ENCODE measurements at regions not wholly inside any gene's neighbourhood (a gene's known extent, or its start where the extent isn't known, plus 50 kb on each side); places are given as distances from the start of the nearest gene placed in this dataset.
"Not testable (repeated sequence)": the region's sequence is repeated elsewhere in the genome, so short reads cannot be mapped to it uniquely, and the experiment has no call there.

DNA sequence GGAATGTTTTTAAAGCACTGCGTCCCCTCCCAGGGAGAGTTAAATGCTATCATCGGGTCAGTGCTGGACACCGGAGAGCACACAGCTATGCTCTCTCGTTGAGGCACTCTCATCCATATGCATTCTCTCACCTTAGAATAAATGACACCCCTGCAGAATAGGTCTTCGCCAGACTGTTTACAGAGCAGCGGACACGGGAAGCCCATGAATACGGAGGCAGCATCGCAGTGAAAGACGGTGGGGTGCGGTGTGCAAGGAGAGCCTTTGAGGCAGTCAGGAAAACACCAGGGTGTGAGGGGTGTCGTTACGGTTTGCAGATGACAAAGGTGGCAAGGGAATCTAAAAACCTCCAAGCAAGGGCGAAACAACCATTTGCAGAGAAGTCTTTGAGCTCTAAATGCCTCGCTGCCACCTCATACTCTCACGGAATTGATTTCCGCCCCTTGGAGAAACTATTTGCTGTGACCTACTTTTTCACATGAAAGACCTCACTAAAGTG is 169.2 kb upstream of the FHL2 start:
- no peak for DNase-seq

DNA sequence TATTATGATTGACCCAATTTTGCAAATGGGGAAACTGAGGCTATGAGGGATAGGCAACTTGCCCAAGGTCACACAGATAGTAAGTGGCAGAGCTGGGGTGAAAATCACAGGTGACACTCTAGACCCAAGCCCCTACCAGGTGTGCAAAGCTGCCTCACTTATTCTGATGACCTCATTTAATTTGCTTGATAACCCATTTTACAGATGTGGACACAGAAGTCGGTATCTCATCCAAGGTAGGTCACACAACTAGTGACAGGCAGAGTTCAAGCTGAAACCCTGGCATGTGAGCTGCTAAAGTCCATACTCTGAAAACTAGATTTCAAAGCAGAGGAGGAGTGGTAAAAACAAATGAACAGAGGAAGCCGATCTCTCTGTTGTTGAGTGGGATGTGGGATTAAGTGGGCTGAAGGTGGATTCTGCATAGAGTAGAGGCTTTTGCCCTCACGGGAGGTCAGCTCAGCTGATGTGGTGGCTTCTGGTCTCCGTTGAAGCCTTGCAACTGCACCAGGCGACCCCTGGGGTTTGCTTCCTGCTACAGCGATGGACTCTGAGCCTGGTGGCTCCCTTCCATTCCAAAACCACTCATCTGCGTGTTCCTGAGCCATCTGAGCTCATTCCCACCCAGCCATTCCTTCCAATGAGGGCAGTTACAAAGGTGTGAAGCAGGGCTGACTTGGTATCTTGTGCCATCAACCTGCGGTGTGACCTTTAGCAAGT is 164.3 kb upstream of the FHL2 start:
- DNase-seq = no peak

- no peak for DNase-seq
Measured at GRCh38 chr2:105561401-105561800, 162.6 kb upstream of the FHL2 start.

GRCh38 chr2:105560157-105560556 is 161.3 kb upstream of the FHL2 start:
- DNase-seq = no peak

DNA sequence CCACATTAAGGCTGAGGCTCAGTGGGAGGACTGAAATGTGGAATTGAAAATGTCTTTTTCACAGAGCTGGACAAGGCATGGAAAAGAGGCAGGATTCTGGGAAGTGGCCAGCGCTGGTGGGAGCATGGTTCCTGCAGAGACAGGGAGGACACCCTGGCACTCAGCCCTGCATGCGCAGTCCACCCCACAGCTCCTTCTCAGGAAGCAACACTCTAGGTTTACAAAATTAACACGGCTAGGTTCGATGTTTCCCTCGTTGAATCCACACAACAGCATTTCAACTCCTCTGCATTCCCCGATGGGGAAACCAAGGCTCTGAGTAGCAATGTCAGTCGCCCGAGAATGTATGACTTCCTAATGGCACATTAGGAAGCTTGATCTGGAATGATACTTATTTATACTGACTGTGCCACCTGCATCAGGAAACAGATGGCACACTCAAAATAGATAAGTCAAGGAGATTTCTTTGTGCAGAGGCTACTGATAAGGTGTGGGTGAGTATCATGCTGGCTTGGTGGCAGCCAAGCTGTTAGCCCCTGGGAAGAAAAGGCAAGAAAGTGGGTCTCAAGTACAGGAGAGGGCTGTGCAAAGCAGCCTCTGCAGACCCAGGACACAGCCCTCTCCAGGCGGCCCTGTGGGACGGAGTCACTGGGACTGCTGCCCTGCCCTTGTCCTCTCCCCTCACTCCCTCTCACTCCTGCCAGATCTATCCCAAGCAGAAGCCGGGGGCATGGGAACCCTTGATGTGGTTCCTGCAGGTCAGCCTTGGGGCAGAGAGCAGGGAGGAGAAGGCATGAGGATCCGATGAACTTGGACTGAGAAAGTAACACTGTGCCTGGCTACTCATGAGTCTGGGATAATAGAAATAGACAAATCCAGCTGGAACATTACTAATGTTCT is 158.4 kb upstream of the FHL2 start:
- DNase-seq = no peak

DNA sequence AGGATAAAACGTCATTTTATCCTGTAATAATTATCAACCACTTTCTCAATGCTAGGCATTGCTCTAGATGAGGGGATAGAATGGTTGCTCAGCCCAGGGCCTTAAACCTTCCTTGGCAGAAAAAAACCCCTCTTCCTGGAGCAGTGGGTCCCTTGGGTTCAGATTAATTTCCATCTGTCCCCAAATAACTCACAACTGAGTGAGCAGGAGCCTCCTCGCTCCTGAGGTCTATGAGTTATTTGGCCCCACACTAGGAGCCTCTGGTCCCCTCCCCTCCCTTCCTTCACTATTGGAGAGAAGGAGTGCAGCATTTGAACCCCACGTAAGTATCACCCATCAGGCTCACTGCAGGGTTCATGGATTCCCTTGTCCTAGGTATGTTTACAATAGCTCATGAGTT is 157.5 kb upstream of the FHL2 start:
- no peak for DNase-seq

- no peak for DNase-seq
Measured at GRCh38 chr2:105554235-105554634, 155.4 kb upstream of the FHL2 start.

DNA sequence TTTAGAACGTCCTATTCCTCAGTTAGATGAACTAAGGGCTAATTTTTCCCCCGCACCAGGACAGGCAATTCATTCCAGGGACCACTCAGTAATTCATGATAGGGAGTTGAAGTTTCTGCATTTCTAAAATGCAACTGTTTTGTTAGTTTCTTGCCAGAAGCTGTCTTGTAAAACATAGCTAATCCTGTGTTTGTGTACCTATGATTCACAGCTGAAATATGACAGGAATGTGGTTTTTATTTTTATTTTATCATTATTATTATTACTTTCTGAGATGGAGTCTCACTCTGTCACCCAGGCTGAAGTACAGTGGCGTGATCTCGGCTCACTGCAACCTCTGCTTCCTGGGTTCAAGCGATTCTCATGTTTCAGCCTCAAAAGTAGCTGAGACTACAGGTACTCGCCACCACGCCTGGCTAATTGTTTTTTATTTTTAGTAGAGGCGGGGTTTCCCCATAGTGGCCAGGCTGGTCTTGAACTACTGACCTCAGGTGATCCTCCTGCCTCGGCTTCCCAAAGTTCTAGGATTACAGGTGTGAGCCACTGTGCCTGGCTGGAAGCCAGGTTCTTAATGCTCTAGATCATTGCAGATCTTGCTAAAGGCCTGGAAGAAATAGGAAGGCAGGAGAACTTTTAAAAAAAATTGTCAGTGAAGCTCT is 154.8 kb upstream of the FHL2 start:
- DNase-seq = no peak

DNA sequence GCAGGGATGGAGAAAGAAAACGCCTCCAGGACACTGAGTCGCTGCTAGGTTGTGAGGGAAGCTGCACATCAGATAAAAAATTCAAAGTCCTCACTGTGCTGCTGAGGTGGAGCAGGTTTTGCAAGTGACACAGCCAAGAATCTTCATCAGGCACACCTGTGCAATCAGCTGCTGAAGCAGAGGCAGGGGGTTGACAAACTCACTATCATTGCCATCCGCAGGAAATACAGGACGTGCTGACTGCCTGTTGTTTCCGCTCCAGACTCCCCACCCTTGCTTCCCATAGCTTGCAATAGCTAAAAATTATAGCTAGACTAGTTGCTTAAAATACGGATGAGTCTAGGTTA is 147.8 kb upstream of the FHL2 start:
- no peak for DNase-seq

DNA sequence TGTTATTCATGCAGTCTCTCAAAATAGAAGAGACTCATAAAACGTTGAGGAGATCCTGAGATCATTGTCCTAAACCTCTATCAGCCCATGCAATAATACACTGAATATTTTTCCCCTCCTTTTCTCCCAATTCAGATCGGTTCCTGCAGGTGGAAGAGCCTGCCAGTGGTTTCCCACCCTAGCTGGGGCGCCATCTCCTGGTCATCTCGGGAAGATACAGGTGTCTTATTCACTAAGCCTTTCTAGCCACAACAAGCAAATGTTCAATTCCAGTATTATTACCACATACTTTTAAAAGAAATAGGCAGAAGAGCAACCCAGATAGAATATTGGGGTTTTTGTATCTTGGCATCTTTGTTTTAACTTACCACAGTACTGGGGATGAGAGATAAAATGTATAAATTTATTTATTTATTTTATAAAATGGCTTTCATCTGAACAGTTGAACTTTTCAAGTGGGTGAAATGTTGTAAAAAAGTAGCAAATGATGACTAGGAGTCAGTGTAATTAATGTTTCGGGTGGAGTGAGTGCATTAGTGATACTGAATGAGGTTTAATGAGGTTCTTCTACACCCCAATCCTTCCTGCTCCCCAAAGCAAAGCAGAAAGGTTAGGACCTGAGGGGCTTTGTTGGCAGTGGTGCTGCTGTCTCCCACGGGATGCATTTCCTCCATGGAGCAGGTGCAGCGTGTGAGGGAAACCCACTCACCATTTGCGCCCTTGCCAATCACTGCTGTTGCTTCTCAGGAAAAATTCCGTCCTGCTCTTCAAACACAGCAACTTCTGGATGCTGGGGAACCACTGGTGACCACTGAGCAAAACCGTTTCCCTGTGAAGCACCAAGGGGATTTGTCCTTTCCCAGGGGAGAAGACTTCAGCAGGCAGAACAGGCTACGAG is 147.1 kb upstream of the FHL2 start:
- peak; percentile 63 for DNase-seq

DNA sequence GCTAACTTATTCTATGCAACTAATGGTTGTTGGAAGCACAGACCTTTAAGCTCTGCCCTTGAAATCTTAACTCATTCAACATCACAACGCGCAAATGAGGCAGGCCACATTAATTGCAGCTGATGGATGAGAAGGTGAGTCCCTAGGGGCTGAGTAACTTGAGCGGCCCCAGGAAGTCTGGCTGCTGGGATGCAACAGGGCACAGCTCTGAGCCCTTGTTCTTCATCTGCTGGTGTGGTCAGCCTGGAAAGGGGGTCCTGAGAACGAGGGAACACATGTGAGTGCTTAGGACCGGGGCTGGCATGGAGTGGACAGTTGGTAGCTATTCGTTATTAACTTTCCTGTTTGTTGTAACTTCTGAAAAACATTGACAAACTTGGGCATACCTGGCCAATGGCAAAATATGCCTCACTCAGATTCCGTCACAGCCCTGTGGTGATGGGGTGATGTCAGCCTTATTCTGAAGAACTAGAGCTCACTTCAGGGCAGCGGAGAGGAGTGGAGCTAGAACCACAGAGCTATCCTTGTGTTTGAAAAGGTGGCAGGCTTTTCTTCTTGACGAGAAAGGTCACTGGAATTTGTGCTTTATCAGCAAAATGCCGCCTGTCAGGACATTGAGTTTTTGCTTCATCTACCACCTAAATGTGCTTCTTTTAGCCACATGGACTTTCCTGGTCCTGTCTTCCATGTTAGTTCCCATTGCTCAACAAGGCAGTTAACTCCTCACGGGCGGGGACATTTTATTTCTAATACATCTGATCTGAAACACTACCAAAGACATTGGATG is 145.9 kb upstream of the FHL2 start:
- no peak for DNase-seq

DNA sequence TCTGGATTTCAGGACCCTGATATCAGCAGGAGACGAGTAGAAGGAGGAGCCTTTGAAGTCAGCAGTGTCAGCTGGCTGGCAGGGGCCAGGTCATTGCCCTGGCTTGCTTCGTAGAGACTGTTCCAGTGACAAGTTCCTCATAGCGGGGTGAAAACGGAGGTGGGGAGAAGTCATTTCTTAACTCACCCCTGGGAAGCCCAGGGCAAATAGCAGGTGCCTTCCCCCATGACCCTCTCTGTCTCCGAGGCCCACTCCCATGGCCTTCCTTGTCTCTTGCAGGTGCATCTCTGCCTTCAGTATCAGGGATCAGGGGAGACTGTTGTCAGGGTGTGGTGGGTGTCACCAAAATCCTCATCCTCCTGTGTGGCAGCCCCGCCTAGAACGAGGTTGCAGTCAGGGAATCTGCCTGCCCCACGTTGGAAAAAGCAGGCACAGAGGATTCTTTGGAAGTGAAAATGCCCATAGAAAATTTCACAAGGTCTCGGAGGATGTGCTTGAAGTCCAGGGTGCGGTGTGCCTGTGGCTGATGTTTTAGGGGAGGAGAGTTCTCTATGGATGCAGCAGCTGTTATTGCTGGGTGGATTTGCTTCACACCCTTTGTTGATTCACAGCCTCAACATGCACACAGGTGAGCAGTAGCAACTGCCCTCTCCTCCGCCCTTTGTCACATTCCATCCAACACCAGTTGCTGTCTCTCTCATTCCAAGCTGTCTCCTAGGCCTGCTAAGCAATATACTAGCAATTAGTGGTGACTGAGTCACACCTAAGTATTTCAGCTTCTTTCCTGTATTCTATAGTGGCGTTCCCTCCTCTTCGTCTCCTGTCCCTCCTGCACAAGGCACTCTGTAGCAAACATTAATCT is 142.6 kb upstream of the FHL2 start:
- DNase-seq = no peak

- no peak for DNase-seq
Measured at GRCh38 chr2:105540642-105541041, 141.8 kb upstream of the FHL2 start.

GRCh38 chr2:105539331-105539730 is 140.5 kb upstream of the FHL2 start:
- DNase-seq = no peak

GRCh38 chr2:105538840-105539239 is 140.0 kb upstream of the FHL2 start:
- DNase-seq = no peak

GRCh38 chr2:105537920-105538319 is 139.1 kb upstream of the FHL2 start:
- DNase-seq = no peak

DNA sequence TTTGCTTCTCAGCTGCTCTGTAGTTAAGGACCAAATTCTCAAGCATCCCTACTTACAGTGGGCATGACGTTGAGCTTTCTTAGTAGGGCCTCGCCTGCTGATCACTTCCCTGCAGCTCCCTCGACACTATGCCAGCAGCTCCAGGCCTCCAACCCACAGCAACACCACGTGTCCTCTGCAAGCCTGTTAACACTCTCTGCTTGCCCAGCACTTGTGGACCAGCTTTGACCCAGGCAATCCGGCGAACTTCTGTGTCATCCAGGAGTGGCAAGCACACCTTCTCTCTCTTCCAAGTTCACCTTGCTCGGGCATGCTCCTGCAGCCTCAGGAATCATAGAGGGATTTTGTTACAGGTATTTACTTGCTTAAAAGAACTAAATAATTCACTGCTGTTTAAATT is 138.6 kb upstream of the FHL2 start:
- DNase-seq = no peak

DNA sequence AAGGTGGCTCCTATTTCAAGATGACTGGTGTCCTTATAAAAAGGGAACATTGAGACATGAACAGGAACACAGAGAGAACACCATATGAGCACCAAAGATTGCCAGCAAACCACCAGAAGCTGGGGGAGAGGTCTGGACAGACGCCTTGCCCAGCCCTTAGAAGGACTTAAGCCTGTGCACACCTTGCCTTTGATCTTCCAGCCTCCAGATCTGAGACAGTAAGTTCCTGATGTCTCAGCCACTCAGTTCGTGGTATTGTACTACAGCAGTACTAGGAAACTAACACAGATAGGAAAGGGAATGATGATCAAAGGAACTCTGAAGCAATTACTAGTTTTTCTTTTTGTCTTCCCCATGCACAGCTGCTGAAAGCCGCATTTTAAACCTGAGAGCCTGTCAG is 137.3 kb upstream of the FHL2 start:
- DNase-seq = no peak

GRCh38 chr2:105529258-105529657 is 130.4 kb upstream of the FHL2 start:
- not testable (repeated sequence) for DNase-seq

DNA sequence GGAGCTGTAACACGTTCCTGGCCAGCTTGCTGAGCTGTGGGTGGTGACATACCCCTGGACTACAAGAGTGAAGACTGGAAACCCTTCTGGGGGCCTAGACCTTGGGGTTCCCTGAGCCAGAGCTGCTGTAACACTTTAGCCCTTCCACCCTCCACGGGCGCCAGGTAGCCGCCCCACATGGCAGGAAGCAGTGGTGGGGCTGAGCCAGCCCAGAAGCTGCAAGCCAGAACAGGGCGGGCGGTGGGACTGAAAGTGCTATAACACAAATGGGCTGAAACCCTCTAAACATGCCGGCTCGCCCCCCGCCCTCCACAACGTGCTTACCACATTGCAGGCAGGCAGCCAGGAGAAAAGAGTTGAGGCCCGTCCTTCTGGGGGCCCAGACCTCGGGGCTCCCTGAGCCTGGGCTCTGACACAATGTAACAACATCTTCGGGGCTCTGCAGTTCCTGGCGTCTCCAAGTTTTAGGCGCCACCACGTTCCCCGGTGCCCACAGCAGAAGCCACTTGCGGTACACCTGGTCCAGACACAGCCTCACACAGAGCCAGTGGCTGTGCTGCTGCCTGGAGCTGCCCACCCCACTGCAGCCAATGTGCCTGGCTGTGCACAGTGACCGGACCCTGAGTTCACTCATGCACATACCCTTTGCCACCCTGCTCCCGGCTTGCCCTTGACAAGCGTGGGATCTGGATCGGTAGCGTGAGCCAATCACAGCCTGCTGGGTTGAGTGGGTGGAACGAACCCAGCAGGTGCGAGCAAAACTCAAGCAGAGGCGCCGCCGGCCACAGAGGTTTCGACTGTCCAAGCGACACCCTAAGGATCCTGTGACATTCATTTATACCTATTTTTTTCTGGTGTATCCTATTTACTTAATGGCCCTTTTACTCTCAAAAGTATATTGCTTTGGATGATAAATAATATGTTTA is 127.4 kb upstream of the FHL2 start:
- no peak for DNase-seq

Data from right hindlimb (tissue), 1 donor.